NCI-H748 (cell line): ENCODE measurements at regions not wholly inside any gene's neighbourhood (a gene's known extent, or its start where the extent isn't known, plus 50 kb on each side); places are given as distances from the start of the nearest gene placed in this dataset.

Experiments used
- DNase-seq: peaks from one replicate; lab custom pipeline; 2025; ENCODE audit not compliant: unreplicated experiment; lab: John Stamatoyannopoulos, UW

DNA sequence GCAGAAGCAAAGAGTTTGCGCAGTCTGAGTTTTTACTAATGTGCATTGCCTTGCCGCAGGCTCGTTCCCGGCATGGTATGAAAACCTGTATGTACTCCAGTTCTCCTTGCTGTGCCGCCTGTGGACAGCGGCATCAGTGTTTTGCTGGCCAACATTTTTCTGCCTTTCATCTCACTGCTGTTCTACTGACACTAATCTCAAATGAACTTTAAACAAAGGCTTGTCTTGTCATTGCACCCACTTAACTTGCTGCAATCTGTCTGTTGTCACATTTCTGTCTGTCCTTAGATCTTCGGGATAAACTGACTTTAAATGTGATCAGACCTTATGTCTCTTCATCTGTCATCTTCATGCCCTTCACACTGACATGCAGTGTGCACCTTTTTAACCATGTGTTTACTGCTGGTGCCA is 71.7 kb upstream of the ZNRF2 start:
- DNase-seq: no peak

GRCh38 chr7:30213637-30214036 is 70.8 kb upstream of the ZNRF2 start:
- no peak for DNase-seq

- no peak for DNase-seq
Observed at GRCh38 chr7:30214651-30215137, 69.7 kb upstream of the ZNRF2 start.

GRCh38 chr7:30221764-30222163 is 62.6 kb upstream of the ZNRF2 start:
- no peak for DNase-seq

DNA sequence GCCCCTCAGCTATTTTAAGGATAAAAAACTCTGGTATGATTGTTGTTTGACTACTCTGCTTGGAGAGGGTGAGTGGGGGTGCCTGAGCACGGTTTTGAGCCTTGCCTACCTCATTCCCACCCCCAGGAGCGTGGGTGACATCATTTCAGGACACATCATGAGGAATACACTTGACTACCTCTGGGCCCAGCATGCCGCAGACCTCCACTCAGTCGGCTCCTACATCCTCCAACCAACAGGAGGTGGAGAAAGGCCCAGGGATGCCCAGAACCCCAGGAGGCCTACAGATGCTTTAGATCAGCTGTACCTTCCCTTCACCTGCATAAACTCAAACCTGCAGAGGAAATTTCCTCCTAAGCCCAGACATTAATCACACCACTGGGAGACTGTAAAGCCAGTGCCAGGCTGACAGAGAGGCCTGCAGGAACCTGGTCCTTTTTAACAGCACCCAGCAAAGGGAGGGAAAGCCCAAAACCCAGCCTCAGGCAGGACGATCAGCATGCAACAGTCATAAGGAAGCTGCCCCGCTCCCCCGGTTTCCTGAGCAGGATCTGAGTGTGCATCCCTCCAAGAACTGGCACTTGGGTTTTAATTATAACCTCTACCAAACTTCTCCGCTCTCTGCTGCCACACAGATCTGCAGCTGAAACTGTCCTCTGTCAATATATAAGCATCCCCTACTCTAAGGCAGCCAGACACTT is 61.7 kb upstream of the ZNRF2 start:
- no peak for DNase-seq

DNA sequence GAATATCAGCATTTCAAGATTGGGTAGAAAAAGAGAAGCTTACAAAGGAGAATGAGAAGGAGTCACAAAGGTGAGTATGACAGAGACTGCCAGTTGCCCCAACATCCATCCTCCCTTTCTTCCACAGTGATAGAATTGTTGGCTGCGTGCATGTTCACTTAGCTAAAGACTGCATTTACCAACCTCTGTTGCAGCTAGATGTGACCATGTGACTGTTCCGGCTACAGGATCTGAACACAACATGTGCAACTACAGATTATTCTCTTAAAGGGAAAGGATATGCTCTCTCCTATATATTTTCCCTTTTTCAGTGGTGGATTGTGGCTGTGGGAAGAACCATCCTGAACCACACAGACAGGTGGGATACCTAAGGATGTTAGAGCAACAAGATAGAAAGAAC is 60.5 kb upstream of the ZNRF2 start:
- no peak for DNase-seq

- DNase-seq: no peak
Observed at GRCh38 chr7:30224511-30225062, 59.8 kb upstream of the ZNRF2 start.

DNA sequence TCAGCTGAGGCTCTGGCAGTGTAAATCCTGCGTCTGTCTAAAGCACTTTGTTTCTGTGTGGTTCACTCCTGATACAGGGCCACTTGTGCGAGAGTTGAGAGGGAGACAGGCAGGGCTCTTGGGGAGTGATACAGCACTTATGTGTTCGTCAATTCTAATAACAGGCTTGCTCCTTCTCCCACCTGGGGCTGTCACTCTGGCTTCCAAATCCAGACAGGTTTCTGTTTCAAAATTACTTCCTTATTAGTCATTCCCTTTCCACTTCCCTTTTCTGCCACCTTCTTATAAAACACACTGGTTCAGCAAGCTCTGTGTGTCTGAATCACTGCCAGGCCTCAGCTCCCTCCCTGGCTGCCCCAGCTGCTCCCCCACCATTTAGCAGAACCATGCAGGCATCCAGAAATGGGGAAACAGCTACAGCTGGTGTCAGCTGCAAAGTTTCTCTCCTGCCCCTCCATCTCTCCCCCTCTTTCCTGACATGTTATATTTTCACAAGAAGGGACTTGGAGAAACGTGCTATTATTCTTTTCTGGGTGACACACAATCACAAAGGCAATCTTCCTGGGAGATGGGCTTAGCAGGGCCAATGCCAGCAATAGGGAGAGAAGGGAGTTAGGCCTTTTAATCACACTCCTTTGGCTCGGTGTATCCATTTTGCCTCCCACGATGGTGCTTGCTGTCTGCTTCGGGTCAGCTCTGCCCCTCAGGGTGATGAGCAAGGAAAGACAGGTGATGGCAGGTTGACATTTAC is 58.4 kb upstream of the ZNRF2 start:
- peak; percentile 26 for DNase-seq

- peak; percentile 51 for DNase-seq
Observed at GRCh38 chr7:30226614-30227268, 57.7 kb upstream of the ZNRF2 start.

GRCh38 chr7:30231271-30231670 is 53.1 kb upstream of the ZNRF2 start:
- DNase-seq: no peak

GRCh38 chr7:30232391-30232790 is 52.0 kb upstream of the ZNRF2 start:
- DNase-seq: no peak
